SK-N-SH treated with all-trans-retinoic acid at 6 μM for 48 hours (cell line): ENCODE measurements at regions not wholly inside any gene's neighbourhood (a gene's known extent, or its start where the extent isn't known, plus 50 kb on each side); places are given as distances from the start of the nearest gene placed in this dataset.

Experiments used
- CSDC2 ChIP-seq: fragments of 250-450 bp; sonication (Bioruptor Pico); IDR thresholded peaks from 2 replicates; pipeline ENCODE4 v1.5.0; 2020; ENCODE audit warnings: mild to moderate bottlenecking, moderate library complexity
- CSRNP3 ChIP-seq: fragments of 250-450 bp; sonication (Bioruptor Pico); IDR thresholded peaks from 2 replicates; pipeline ENCODE4 v1.5.1; 2021; ENCODE audit warnings: mild to moderate bottlenecking, moderate library complexity
- RARB ChIP-seq: fragments of 250-450 bp; sonication (Bioruptor Pico); IDR thresholded peaks from 2 replicates; pipeline ENCODE4 v1.8.0; 2021; ENCODE audit warnings: mild to moderate bottlenecking, moderate library complexity
- TCF4 ChIP-seq: fragments of 250-450 bp; sonication (Bioruptor Pico); IDR thresholded peaks from 2 replicates; pipeline ENCODE4 v1.8.0; 2021; ENCODE audit warnings: mild to moderate bottlenecking, moderate library complexity, borderline replicate concordance
- ZFP30 ChIP-seq: fragments of 450-650 bp; formaldehyde crosslinking; IDR thresholded peaks from 2 replicates; pipeline ENCODE4 v1.5.0; 2022; ENCODE audit warnings: mild to moderate bottlenecking, moderate library complexity

- no peak for TF ChIP-seq RARB (CRISPR knock-in tag)
- no peak for TF ChIP-seq CSDC2 (CRISPR knock-in tag)
- no peak for TF ChIP-seq TCF4 (CRISPR knock-in tag)
- TF ChIP-seq ZFP30 (CRISPR knock-in tag), result no peak
- TF ChIP-seq CSRNP3 (CRISPR knock-in tag), result no peak
Observed at GRCh38 chr11:70532731-70533130, 134.4 kb downstream of the CTTN start.
